ENCODE measurements at regions not wholly inside any gene's neighbourhood (a gene's known extent, or its start where the extent isn't known, plus 50 kb on each side); places are given as distances from the start of the nearest gene placed in this dataset.

DNA sequence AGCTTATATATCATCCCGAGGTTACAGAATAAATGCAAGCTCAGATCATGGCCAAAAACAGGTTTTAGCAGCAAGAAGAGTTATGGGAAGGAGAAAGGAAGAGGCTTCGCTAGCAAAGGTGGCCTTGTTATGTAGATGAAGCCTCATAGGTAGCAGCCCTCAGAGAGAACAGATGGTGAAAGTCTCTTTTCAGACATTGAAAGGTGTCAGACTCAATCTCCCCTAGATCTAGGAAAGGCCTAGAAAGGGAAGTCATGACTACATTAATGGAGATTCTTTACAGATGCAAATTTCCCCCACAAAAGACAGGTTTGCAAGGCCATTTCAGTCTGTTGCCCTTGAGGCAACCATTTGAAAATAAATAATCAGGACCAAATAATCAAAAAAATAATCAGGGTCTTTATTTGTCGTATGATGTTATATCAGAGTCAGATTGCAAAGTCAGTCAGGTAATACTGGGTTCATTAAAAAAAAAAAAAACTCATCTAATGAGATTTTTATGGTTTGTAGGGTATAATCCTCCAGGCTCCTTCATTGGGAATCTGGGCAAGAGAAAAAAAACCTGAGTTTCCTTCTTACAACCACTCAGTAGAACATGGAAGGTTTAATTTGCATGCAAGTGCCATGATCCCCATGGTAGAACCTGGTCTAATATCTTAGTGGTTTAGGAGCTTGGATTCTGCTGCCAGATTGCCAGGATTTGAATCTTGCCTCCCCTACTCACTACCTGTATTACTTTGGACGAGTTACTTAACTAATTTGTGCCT is 50.8 kb upstream of the HTR2A start:
- TF ChIP-seq, protein P1, sequence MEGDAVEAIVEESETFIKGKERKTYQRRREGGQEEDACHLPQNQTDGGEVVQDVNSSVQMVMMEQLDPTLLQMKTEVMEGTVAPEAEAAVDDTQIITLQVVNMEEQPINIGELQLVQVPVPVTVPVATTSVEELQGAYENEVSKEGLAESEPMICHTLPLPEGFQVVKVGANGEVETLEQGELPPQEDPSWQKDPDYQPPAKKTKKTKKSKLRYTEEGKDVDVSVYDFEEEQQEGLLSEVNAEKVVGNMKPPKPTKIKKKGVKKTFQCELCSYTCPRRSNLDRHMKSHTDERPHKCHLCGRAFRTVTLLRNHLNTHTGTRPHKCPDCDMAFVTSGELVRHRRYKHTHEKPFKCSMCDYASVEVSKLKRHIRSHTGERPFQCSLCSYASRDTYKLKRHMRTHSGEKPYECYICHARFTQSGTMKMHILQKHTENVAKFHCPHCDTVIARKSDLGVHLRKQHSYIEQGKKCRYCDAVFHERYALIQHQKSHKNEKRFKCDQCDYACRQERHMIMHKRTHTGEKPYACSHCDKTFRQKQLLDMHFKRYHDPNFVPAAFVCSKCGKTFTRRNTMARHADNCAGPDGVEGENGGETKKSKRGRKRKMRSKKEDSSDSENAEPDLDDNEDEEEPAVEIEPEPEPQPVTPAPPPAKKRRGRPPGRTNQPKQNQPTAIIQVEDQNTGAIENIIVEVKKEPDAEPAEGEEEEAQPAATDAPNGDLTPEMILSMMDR (IDR thresholded peaks at IDR 0.05): no peak
- TF ChIP-seq POLR2A (IDR thresholded peaks at IDR 0.05): no peak
- TF ChIP-seq POLR2AphosphoS5 (IDR thresholded peaks at IDR 0.05; ENCODE audit: insufficient read depth in 1 of 2, low read depth in 1 of 2): no peak

Data from vagina (tissue), 2 donors.